DMS153 (cell line): ENCODE measurements at regions not wholly inside any gene's neighbourhood (a gene's known extent, or its start where the extent isn't known, plus 50 kb on each side); places are given as distances from the start of the nearest gene placed in this dataset.
A peak's percentile ranks its signal among the peaks of the same experiment; 100 is the strongest.

Experiments used
- DNase-seq: peaks from one replicate; lab custom pipeline; 2025; lab: John Stamatoyannopoulos, UW

GRCh38 chr6:104617591-104617990 lies 242.1 kb downstream of the HACE1 start:
- DNase-seq, result no peak

- no peak for DNase-seq
These were observed 245.3 kb downstream of the HACE1 start for GRCh38 chr6:104614394-104614793.

GRCh38 chr6:104613416-104614001 lies 246.2 kb downstream of the HACE1 start:
- no peak for DNase-seq

- DNase-seq, result no peak
These were observed 247.2 kb downstream of the HACE1 start for GRCh38 chr6:104612541-104612940.

- DNase-seq, result no peak
These were observed 251.6 kb downstream of the HACE1 start for GRCh38 chr6:104608101-104608500.

GRCh38 chr6:104607501-104607900 lies 252.2 kb downstream of the HACE1 start:
- no peak for DNase-seq

- DNase-seq, result peak; percentile 58
These were observed 253.4 kb downstream of the HACE1 start for GRCh38 chr6:104606361-104606760.

GRCh38 chr6:104604685-104605084 lies 255.0 kb downstream of the HACE1 start:
- no peak for DNase-seq

- no peak for DNase-seq
These were observed 256.5 kb downstream of the HACE1 start for GRCh38 chr6:104603108-104603745.

GRCh38 chr6:104601721-104602120 lies 258.0 kb downstream of the HACE1 start:
- DNase-seq, result no peak

- no peak for DNase-seq
These were observed 258.5 kb downstream of the HACE1 start for GRCh38 chr6:104601131-104601651.

- DNase-seq, result no peak
These were observed 259.1 kb downstream of the HACE1 start for GRCh38 chr6:104600639-104600931.

GRCh38 chr6:104599821-104600638 lies 259.7 kb downstream of the HACE1 start:
- DNase-seq, result no peak

GRCh38 chr6:104597541-104598050 lies 262.1 kb downstream of the HACE1 start:
- no peak for DNase-seq

GRCh38 chr6:104596091-104596490 lies 263.6 kb downstream of the HACE1 start:
- no peak for DNase-seq

- no peak for DNase-seq
These were observed 264.4 kb downstream of the HACE1 start for GRCh38 chr6:104595311-104595820.

GRCh38 chr6:104591573-104592334 lies 268.0 kb downstream of the HACE1 start:
- no peak for DNase-seq

- DNase-seq, result no peak
These were observed 269.8 kb downstream of the HACE1 start for GRCh38 chr6:104589940-104590339.

GRCh38 chr6:104585646-104586045 lies 274.1 kb downstream of the HACE1 start:
- DNase-seq, result no peak

GRCh38 chr6:104580452-104580851 lies 279.3 kb downstream of the HACE1 start:
- no peak for DNase-seq

- no peak for DNase-seq
These were observed 280.3 kb downstream of the HACE1 start for GRCh38 chr6:104579310-104579863.

- DNase-seq, result no peak
These were observed 284.2 kb downstream of the HACE1 start for GRCh38 chr6:104575536-104575935.
